ENCODE measurements at regions not wholly inside any gene's neighbourhood (a gene's known extent, or its start where the extent isn't known, plus 50 kb on each side); places are given as distances from the start of the nearest gene placed in this dataset.
A peak's percentile ranks its signal among the peaks of the same experiment; 100 is the strongest.
"Not testable (repeated sequence)": the region's sequence is repeated elsewhere in the genome, so short reads cannot be mapped to it uniquely, and the experiment has no call there.

DNA sequence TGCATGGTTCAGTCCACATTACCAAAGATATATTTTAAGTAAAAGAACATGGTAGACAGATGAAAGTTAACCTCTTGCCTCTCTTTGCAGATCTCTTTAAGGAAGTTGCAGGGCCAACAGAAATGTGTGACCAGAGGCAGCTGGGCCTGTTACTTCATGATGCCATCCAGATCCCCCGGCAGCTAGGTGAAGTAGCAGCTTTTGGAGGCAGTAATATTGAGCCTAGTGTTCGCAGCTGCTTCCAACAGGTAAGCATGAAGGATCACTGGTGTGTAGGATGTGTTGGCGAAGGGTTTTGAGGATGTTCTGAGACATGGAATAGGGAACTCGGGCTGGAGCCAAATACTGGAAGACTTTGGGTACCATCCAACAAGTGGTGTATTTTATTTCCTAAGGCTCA lies 508.6 kb downstream of the UTRN start:
- no peak for DNase-seq (ENCODE audit: low read depth in 3 of 3, low spot score in 2 of 3)

DNA sequence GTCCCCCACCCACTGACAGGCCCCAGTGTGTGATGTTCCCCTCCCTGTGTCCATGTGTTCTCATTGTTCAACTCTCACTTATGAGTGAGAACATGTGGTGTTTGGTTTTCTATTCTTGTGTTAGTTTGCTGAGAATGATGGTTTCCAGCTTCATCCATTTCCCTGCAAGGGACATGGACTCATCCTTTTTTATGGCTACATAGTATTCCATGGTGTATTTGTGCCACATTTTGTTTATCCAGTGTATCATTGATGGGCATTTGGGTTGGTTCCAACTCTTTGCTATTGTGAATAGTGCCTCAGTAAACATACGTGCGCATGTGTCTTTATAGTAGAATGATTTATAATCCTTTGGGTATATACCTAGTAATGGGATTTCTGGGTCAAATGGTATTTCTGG lies 509.9 kb downstream of the UTRN start:
- not testable (repeated sequence) for DNase-seq (ENCODE audit: low read depth in 3 of 3, low spot score in 2 of 3)

GRCh38 chr6:144796070-144796469 lies 510.9 kb downstream of the UTRN start:
- DNase-seq (ENCODE audit: low read depth in 3 of 3, low spot score in 2 of 3) = no peak

DNA sequence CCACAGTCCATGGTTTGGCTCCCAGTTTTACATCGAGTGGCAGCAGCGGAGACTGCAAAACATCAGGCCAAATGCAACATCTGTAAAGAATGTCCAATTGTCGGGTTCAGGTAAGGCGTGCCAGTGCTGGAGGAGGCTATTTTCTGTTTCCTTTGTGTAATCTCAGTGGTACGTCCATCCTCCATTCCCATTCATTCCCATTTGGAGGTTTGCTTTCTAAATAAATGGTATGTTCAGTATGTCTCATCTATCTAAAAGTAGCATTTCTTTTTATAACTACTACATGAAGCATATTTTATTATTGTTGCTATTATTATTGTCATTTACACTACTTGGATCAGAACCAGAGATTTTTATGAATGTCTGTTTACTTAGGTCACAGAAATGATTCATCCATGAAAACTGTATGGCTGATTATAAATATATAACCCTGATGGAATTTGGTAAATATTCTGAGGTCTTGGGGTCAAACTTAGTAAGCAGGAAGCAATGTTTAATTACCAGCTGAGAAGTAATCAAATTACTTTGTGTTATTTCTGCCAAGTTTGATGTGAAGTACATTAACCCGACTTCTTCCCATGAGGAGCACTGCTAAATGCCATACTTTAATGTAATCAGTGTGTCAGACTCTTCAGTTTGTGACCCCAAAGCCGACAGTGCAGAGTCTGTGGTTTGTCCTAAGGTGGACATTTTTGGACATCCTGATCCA lies 512.9 kb downstream of the UTRN start:
- no peak for DNase-seq (ENCODE audit: low read depth in 3 of 3, low spot score in 2 of 3)

DNA sequence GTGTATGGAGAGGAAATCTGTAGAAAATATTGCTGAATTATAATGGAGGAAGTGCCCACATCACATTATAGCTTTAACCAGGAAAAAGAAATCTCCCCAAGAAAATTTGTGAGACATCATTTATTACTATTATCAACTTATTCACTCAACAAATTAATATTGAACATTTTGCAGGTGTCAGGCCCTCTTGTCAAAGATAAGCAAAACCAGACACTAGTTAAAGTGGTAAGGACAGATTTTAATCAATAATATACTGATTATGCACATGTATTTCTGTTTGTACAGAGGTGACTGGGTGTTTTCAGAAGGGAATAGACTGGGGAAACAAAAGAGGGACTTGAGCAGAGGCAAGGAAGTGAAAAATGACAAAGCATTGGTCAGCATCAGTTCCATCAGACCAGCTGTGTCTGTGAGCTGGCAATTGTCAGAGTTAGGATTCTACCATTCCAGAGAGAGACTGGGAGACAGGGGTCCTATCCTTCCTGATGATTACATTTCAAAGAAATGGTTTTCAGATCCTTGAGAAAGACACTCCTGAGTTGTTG lies 519.2 kb downstream of the UTRN start:
- no peak for DNase-seq (ENCODE audit: low read depth in 3 of 3, low spot score in 2 of 3)

DNA sequence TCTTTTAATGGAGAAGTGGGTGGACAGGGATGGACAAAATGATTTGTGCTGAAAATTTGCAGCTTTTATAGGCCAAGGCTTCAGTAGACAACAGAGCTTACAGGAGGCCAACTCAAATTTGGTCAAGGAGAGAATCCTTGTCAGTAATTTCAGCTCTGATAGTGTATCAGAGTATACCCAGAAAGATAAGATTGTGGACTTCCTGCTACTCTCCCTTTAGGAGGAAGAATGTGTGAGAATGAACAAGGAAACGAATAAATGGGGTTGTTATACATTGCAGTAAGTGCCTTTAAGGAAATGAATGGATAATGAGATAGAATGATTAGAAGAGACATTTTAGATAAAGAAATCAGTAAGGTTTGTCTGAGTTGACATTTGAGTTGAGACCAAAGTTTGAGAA lies 519.9 kb downstream of the UTRN start:
- DNase-seq (ENCODE audit: low read depth in 3 of 3, low spot score in 2 of 3) = no peak

- DNase-seq (ENCODE audit: low read depth in 3 of 3, low spot score in 2 of 3) = no peak
Observed at GRCh38 chr6:144806222-144806621, 521.1 kb downstream of the UTRN start.

GRCh38 chr6:144809120-144809519 lies 524.0 kb downstream of the UTRN start:
- DNase-seq (ENCODE audit: low read depth in 3 of 3, low spot score in 2 of 3) = no peak

- no peak for DNase-seq (ENCODE audit: low read depth in 3 of 3, low spot score in 2 of 3)
Observed at GRCh38 chr6:144809969-144810368, 524.8 kb downstream of the UTRN start.

DNA sequence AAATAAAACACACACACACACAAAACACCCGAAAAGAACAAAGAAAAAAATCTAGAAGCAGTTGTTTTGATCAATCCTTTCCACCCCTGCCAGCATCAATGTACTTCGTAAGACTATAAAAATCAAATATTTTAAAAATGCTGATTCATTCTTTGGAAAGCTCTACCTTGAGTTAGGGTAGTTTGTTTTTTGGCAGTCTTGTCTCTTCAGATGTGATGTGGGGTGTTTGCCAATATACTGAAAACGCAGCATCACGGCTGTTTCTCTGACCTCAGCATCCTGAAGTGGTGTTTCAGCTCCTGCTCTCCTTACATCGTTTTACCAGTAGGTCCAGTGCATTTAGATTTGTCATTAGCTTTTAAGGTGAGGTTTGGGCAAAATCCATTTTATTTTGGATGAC lies 526.0 kb downstream of the UTRN start:
- DNase-seq (ENCODE audit: low read depth in 3 of 3, low spot score in 2 of 3) = no peak

- no peak for DNase-seq (ENCODE audit: low read depth in 3 of 3, low spot score in 2 of 3)
Observed at GRCh38 chr6:144816936-144817335, 531.8 kb downstream of the UTRN start.

DNA sequence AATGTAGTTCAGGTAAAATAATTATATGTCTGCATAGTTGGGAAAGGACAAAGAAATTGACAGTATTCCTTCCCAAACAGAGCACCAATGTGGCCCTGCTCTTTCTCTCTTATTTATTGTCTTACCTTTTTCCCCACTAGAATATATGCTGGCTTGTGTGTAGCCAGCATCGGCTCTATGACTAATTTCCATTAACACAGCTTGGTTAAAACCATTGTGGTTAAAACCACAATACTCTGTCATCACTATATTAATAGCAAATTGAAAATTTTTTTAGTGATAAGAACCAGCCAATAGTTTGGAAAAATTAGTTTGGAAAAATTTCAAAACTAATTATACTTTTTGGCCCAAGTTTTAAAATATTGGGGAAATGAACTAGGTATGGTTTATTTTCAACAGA lies 535.1 kb downstream of the UTRN start:
- DNase-seq (ENCODE audit: low read depth in 3 of 3, low spot score in 2 of 3) = no peak

- DNase-seq (ENCODE audit: low read depth in 3 of 3, low spot score in 2 of 3) = peak in 1 of 3 donors; percentile 18
Observed at GRCh38 chr6:144823131-144823530, 538.0 kb downstream of the UTRN start.

GRCh38 chr6:144824018-144824417 lies 538.9 kb downstream of the UTRN start:
- no peak for DNase-seq (ENCODE audit: low read depth in 3 of 3, low spot score in 2 of 3)

- DNase-seq (ENCODE audit: low read depth in 3 of 3, low spot score in 2 of 3) = no peak
Observed at GRCh38 chr6:144834426-144835038, 549.4 kb downstream of the UTRN start.

DNA sequence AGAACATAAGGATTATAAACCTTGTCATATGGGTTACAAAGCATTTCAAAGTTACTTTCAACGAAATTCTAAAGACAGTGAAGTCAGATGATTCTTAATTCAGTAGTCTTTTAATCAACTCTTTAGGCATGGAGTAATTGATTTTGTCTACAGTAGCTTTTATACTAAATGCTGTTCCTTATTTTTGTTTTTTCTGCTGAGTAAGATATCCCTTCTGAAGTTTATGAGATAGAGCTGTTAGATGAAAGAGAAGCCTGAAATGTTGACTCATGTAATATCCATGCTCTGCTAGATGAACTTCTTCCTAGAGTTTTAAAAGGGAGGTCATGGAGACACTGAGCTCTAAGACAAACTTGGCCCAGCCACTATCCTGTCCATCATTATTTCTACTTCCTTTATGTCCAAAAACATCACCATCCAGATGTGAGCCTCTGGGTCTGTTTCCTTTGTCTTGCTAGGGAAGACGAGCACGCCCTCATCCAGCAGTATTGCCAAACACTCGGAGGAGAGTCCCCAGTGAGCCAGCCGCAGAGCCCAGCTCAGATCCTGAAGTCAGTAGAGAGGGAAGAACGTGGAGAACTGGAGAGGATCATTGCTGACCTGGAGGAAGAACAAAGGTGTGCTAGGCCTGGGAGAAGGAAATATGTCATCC lies 550.3 kb downstream of the UTRN start:
- DNase-seq (ENCODE audit: low read depth in 3 of 3, low spot score in 2 of 3) = no peak

DNA sequence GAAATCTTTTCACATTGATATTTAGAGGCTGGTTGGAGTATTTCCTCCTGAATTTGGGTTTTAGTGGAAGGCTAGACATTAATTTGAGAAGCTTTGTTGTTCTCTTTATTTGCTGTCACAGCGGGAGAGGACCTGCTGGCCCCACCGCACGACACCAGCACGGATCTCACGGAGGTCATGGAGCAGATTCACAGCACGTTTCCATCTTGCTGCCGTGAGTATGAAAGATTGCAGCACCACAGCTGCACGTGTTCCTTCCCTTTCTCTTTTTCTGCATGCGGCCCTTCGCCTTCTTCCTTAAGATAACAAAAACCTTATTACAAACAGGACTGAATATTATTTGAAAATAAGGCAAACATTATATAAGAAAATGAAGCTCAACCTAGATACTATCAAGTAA lies 555.5 kb downstream of the UTRN start:
- DNase-seq (ENCODE audit: low read depth in 3 of 3, low spot score in 2 of 3) = no peak

DNA sequence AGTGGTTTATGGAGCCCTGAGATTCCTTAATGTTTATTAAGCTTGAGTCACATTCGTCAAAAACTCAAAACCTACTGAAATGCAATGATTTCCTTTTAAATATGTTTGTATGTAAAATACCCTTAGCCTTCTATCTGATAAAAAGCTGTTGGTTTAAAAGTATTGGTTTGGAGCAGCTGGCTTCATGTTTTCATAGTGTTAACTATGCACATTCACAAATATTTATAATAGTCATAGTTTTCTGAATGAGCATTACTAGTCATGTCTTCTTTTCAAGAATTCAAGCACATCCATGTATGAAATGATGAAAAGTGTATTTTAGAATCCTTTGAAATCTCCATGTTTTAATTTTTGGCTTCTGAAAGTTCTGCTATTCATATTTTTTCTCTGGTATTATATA lies 558.6 kb downstream of the UTRN start:
- no peak for DNase-seq (ENCODE audit: low read depth in 3 of 3, low spot score in 2 of 3)

GRCh38 chr6:144844596-144844995 lies 559.5 kb downstream of the UTRN start:
- DNase-seq (ENCODE audit: low read depth in 3 of 3, low spot score in 2 of 3) = no peak

- no peak for DNase-seq (ENCODE audit: low read depth in 3 of 3, low spot score in 2 of 3)
Observed at GRCh38 chr6:144845186-144845585, 560.1 kb downstream of the UTRN start.

DNA sequence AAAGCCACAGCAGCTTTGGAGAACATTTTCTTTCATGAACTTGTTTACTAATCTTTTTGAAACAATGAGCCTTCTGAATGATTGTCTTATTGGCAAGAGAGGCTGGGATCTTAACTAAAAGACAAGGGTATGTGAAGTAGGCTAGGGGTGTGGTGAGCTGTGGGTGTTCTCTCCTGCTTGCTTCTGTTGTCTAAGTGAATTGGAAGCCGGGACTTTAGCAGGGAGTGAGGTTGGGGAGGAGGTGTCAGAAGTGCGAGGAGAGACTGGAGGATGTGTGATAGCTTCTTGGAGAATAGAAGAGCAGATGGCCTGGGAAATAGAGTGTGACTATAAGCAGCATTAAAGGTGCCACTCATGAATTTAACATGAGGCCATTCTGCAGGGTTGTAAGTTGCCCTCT lies 562.8 kb downstream of the UTRN start:
- no peak for DNase-seq (ENCODE audit: low read depth in 3 of 3, low spot score in 2 of 3)

DNA sequence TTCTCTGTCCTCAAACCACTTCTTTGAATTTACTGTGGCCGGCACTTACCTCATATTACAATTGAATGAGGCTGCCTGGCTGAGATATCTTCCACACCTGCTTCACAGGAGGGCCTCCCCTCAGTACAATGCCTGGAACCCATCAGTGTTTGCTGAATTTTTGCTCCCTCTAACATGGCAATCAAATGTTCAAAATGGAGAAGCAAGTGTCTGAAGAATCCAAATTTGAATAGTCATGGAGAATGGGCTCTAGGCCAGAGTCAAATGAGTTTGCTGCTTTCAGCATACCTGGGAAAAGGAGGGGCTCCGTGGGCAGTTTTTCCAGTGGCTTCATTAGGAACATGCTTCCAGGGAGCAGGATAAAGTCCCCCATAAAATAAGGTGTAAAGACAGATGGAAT lies 564.8 kb downstream of the UTRN start:
- DNase-seq (ENCODE audit: low read depth in 3 of 3, low spot score in 2 of 3) = no peak
